IMR-90 (cell line): ENCODE measurements at regions not wholly inside any gene's neighbourhood (a gene's known extent, or its start where the extent isn't known, plus 50 kb on each side); places are given as distances from the start of the nearest gene placed in this dataset.

ENCODE experiments used
- ATAC-seq: fragments of 200-7000 bp; cut with Tn5 transposase; 2 replicates; pipeline ENCODE4 v1.9.1; 2020; ENCODE audit warnings: low read depth, mild to moderate bottlenecking, moderate library complexity
- BruUV-seq: library from RNA; stranded (reverse); fragments of 400-500 nt; replicated peaks from 2 replicates; lab custom pipeline; 2021; lab: Mats Ljungman, UMichigan
- CTCF ChIA-PET: fragments of 300-600 bp; formaldehyde crosslinking; extraction: SDS; loops from one replicate; lab custom pipeline; 2021; ENCODE audit warnings: antibody characterized with exemption; lab: Yijun Ruan, JAX
- POLR2A ChIA-PET: fragments of 300-600 bp; sonication (Branson Sonifier 250); formaldehyde crosslinking; loops from one replicate; lab custom pipeline; 2022; ENCODE audit warnings: antibody characterized with exemption; ENCODE audit not compliant: unreplicated experiment; lab: Charles Lee
- DNase-seq: peaks from one replicate; pipeline ENCODE4 v3.0.0; 2013
- H2AFZ ChIP-seq: replicated peaks from 2 replicates; pipeline ENCODE3; 2013; ENCODE audit warnings: low read length, mild to moderate bottlenecking; ENCODE audit not compliant: poor library complexity
- H2AK5ac ChIP-seq: 2 replicates; pipeline ENCODE4 v1.6.1; 2013; ENCODE audit warnings: low read depth, low read length, inconsistent platforms
- H2AK9ac ChIP-seq: replicated peaks from 2 replicates; pipeline ENCODE3; 2013; ENCODE audit warnings: mild to moderate bottlenecking, low read depth, low read length, moderate library complexity; ENCODE audit not compliant: poor library complexity
- H2BK120ac ChIP-seq: 2 replicates; pipeline ENCODE4 v1.6.1; 2013; ENCODE audit warnings: low read depth, low read length, inconsistent platforms
- H2BK15ac ChIP-seq: 3 replicates; pipeline ENCODE4 v1.6.1; 2013; ENCODE audit warnings: low read depth, low read length, inconsistent platforms
- H2BK20ac ChIP-seq: 2 replicates; pipeline ENCODE4 v1.6.1; 2013; ENCODE audit warnings: low read depth, mild to moderate bottlenecking, inconsistent platforms, low read length, moderate library complexity
- H2BK5ac ChIP-seq: 2 replicates; pipeline ENCODE4 v1.6.1; 2013; ENCODE audit warnings: mild to moderate bottlenecking, low read depth, low read length, inconsistent platforms; ENCODE audit not compliant: poor library complexity, severe bottlenecking
- H3K14ac ChIP-seq: replicated peaks from 2 replicates; pipeline ENCODE4 v1.6.1; 2013; ENCODE audit warnings: low read depth, low read length, inconsistent platforms
- H3K18ac ChIP-seq: 2 replicates; pipeline ENCODE4 v1.6.1; 2013; ENCODE audit warnings: low read depth, low read length, control low read depth
- H3K23ac ChIP-seq: 2 replicates; pipeline ENCODE4 v1.6.1; 2013; ENCODE audit warnings: low read depth, low read length, inconsistent platforms
- H3K27ac ChIP-seq: 2 replicates; pipeline ENCODE4 v1.5.1; 2013; ENCODE audit warnings: mild to moderate bottlenecking, control low read depth, low read length; ENCODE audit not compliant: insufficient read depth
- H3K27me3 ChIP-seq: 2 replicates; pipeline ENCODE4 v1.6.1; 2013; ENCODE audit warnings: low read length; ENCODE audit not compliant: control insufficient read depth, insufficient read depth
- H3K36me3 ChIP-seq: 2 replicates; pipeline ENCODE4 v1.6.1; 2013; ENCODE audit warnings: low read length, mixed read lengths; ENCODE audit not compliant: control insufficient read depth, insufficient read depth
- H3K4ac ChIP-seq: 2 replicates; pipeline ENCODE4 v1.6.1; 2013; ENCODE audit warnings: low read depth, low read length, inconsistent platforms
- H3K4me1 ChIP-seq: 2 replicates; pipeline ENCODE4 v1.6.1; 2013; ENCODE audit warnings: low read length, mixed read lengths; ENCODE audit not compliant: control insufficient read depth, insufficient read depth
- H3K4me2 ChIP-seq: 2 replicates; pipeline ENCODE4 v1.6.1; 2013; ENCODE audit warnings: low read depth, mild to moderate bottlenecking, control low read depth, low read length, moderate library complexity
- H3K4me3 ChIP-seq: 2 replicates; pipeline ENCODE4 v1.5.1; 2013; ENCODE audit warnings: low read depth, mild to moderate bottlenecking, control low read depth, low read length, moderate library complexity; ENCODE audit not compliant: insufficient read depth
- H3K56ac ChIP-seq: 2 replicates; pipeline ENCODE4 v1.6.1; 2013; ENCODE audit warnings: low read length, inconsistent platforms; ENCODE audit not compliant: insufficient read depth; ENCODE audit errors: extremely low read depth
- H3K79me1 ChIP-seq, 2 experiments: 2 replicates each; pipeline ENCODE4 v1.6.1; 2013; ENCODE audit warnings: low read length in 2 of 2, inconsistent platforms in 1 of 2, low read depth in 1 of 2
- H3K9ac ChIP-seq: 2 replicates; pipeline ENCODE4 v1.6.1; 2013; ENCODE audit warnings: low read depth, low read length, control low read depth
- H3K9me1 ChIP-seq: 2 replicates; pipeline ENCODE4 v1.6.1; 2013; ENCODE audit warnings: low read length, inconsistent platforms; ENCODE audit not compliant: insufficient read depth
- H3K9me3 ChIP-seq: 2 replicates; pipeline ENCODE4 v1.6.1; 2013; ENCODE audit warnings: low read length; ENCODE audit not compliant: control insufficient read depth, insufficient read depth
- H4K20me1 ChIP-seq: 2 replicates; pipeline ENCODE4 v1.6.1; 2013; ENCODE audit warnings: low read length, inconsistent platforms; ENCODE audit not compliant: insufficient read depth
- H4K5ac ChIP-seq: 2 replicates; pipeline ENCODE4 v1.6.1; 2013; ENCODE audit warnings: mild to moderate bottlenecking, low read depth, low read length, control low read depth
- H4K8ac ChIP-seq, 2 experiments: 2 replicates each; pipeline ENCODE4 v1.6.1; 2013; ENCODE audit warnings: low read depth in 2 of 2, low read length in 2 of 2, control low read depth in 1 of 2, inconsistent platforms in 1 of 2
- H4K91ac ChIP-seq: 2 replicates; pipeline ENCODE4 v1.6.1; 2013; ENCODE audit warnings: low read depth, low read length, inconsistent platforms; ENCODE audit not compliant: insufficient read depth
- MAZ ChIP-seq: IDR thresholded peaks from 2 replicates; pipeline ENCODE4 v1.6.1; 2012; ENCODE audit warnings: low read depth, mild to moderate bottlenecking, low read length, improper control_type of control experiment, moderate library complexity, borderline replicate concordance
- MXI1 ChIP-seq: IDR thresholded peaks from 2 replicates; pipeline ENCODE4 v1.6.1; 2012; ENCODE audit warnings: low read depth, mild to moderate bottlenecking, low read length, moderate library complexity, borderline replicate concordance
- RCOR1 ChIP-seq: IDR thresholded peaks from 2 replicates; pipeline ENCODE4 v1.6.1; 2012; ENCODE audit warnings: mild to moderate bottlenecking, low read length, improper control_type of control experiment; ENCODE audit not compliant: insufficient replicate concordance
- dilution Hi-C: fragments of 300-500 bp; cut with HindIII; formaldehyde crosslinking; loops from one replicate; pipeline ENCODE4 v1.14.3; 2018; ENCODE audit warnings: low sequenced_read_pairs; ENCODE audit not compliant: unreplicated experiment
- in situ Hi-C: fragments of 300-500 bp; cut with MboI; formaldehyde crosslinking; loops from 3 replicates; pipeline ENCODE4 v1.14.3; 2019; ENCODE audit warnings: low sequenced_read_pairs, inconsistent platforms, mixed read lengths
- intact Hi-C: fragments of 100-400 bp; cut with micrococcal nuclease; formaldehyde crosslinking; loops from 2 replicates; pipeline ENCODE4 v1.10.0; 2022
- TF ChIP-seq, protein P1 (sequence below): fragments of 150-350 bp; IDR thresholded peaks from 2 replicates; pipeline ENCODE4 v1.6.1; 2017; ENCODE audit warnings: mild to moderate bottlenecking, antibody characterized with exemption, low read length, low read depth

DNA sequence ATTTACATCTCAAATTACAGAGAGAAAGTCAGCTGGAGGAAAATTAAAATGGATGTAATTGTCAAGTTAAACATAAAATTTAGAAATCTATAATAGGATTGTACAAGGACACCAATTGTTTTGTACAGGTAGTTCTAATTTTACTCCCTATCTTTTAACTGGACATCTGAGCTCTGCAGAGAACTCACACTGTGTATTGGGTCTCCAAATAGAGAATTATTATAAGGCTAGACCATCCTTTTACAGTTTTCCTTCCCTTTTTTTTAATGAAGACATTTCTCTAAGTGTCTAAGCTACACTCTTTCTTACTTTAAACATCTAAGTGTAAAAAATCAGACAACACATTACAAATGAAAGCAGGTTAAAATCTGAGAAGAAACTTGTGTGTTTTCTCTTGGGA, 78.4 kb upstream of the GC start:
- H3K9me1 ChIP-seq = no peaks in the 10 kb centered on the region
- intact Hi-C loops (no loop called here), dilution Hi-C loops (no loop called here), in situ Hi-C loops (no loop called here)
- ChIA-PET CTCF (interaction anchor here (0.7 kb wide), 1 partner anchor 87 kb away, joined by 3 read pairs; no protein-coding TSS in a partner anchor), POLR2A (no interaction called here)
- ATAC-seq = no peak
- no peak overlapping the region for H2BK20ac ChIP-seq
- BruUV-seq = no TSS peak
- no peak overlapping the region for H2AK5ac ChIP-seq
- no peak overlapping the region for H3K23ac ChIP-seq
- no peak overlapping the region for H3K27ac ChIP-seq
- no peak overlapping the region for H3K4ac ChIP-seq
- H3K4me1 ChIP-seq = no peaks in the 10 kb centered on the region
- H4K20me1 ChIP-seq = no peaks in the 10 kb centered on the region
- H2BK5ac ChIP-seq = no peak overlapping the region
- H4K91ac ChIP-seq = no peak overlapping the region
- no peaks in the 10 kb centered on the region for H3K36me3 ChIP-seq
- no peak overlapping the region for H3K4me3 ChIP-seq
- no peak overlapping the region for H2BK120ac ChIP-seq
- no peaks in the 10 kb centered on the region for H3K27me3 ChIP-seq
- H4K8ac ChIP-seq = no peak overlapping the region
- H3K9ac ChIP-seq = no peak overlapping the region
- no peaks in the 10 kb centered on the region for H3K79me1 ChIP-seq
- no peak overlapping the region for H3K14ac ChIP-seq
- H4K5ac ChIP-seq = no peak overlapping the region
- H2AFZ ChIP-seq = no peak overlapping the region
- DNase-seq = no peak
- no peak overlapping the region for H3K4me2 ChIP-seq
- peaks cover 5% of the 10 kb centered on the region for H3K9me3 ChIP-seq
- no peak overlapping the region for H3K56ac ChIP-seq
- TF ChIP-seq, protein P1, sequence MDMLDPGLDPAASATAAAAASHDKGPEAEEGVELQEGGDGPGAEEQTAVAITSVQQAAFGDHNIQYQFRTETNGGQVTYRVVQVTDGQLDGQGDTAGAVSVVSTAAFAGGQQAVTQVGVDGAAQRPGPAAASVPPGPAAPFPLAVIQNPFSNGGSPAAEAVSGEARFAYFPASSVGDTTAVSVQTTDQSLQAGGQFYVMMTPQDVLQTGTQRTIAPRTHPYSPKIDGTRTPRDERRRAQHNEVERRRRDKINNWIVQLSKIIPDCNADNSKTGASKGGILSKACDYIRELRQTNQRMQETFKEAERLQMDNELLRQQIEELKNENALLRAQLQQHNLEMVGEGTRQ = no peak
- no peak for TF ChIP-seq RCOR1
- TF ChIP-seq MXI1 = no peak
- TF ChIP-seq MAZ = no peak
- no peak overlapping the region for H2AK9ac ChIP-seq
- no peak overlapping the region for H3K18ac ChIP-seq
- H2BK15ac ChIP-seq = no peak overlapping the region
